ENCODE measurements at regions not wholly inside any gene's neighbourhood (a gene's known extent, or its start where the extent isn't known, plus 50 kb on each side); places are given as distances from the start of the nearest gene placed in this dataset.

- Mint-ChIP-seq H3K9me3 (peaks cover 5% of the 10 kb centered on the region), H3K27me3 (no peaks in the 10 kb centered on the region), H3K27ac (no peak overlapping the region), H3K4me1 (no peaks in the 10 kb centered on the region), H3K36me3 (no peaks in the 10 kb centered on the region), H3K4me3 (no peak overlapping the region)
- ATAC-seq (ENCODE audit: low read depth) (no peak), DNase-seq (no peak)
- POLR2A ChIA-PET = no interaction called here
Observed at GRCh38 chr16:82522026-82522425, 104.7 kb upstream of the CDH13 start.

GRCh38 chr16:82518811-82519210 lies 108.0 kb upstream of the CDH13 start:
- peaks cover 2% of the 10 kb centered on the region for H3K9me3 Mint-ChIP-seq
- DNase-seq (no peak), ATAC-seq (ENCODE audit: low read depth) (no peak)
- H3K36me3 Mint-ChIP-seq = no peaks in the 10 kb centered on the region
- H3K4me1 Mint-ChIP-seq = peaks cover 2% of the 10 kb centered on the region
- no peak overlapping the region for H3K4me3 Mint-ChIP-seq
- H3K27me3 Mint-ChIP-seq = no peaks in the 10 kb centered on the region
- no peak overlapping the region for H3K27ac Mint-ChIP-seq
- POLR2A ChIA-PET = no interaction called here

- no peak overlapping the region for H3K4me3 Mint-ChIP-seq
- peaks cover 2% of the 10 kb centered on the region for H3K4me1 Mint-ChIP-seq
- no peak for DNase-seq
- ATAC-seq (ENCODE audit: low read depth) = no peak
- POLR2A ChIA-PET = no interaction called here
- H3K36me3 Mint-ChIP-seq = no peaks in the 10 kb centered on the region
- no peaks in the 10 kb centered on the region for H3K9me3 Mint-ChIP-seq
- no peak overlapping the region for H3K27ac Mint-ChIP-seq
- peaks cover 2% of the 10 kb centered on the region for H3K27me3 Mint-ChIP-seq
Observed at GRCh38 chr16:82514262-82514661, 112.5 kb upstream of the CDH13 start.

- H3K4me1 Mint-ChIP-seq = peaks cover 2% of the 10 kb centered on the region
- ATAC-seq (ENCODE audit: low read depth) (no peak), DNase-seq (no peak)
- peaks cover 4% of the 10 kb centered on the region for H3K9me3 Mint-ChIP-seq
- POLR2A ChIA-PET = no interaction called here
- H3K27ac Mint-ChIP-seq = no peak overlapping the region
- H3K4me3 Mint-ChIP-seq = no peak overlapping the region
- no peaks in the 10 kb centered on the region for H3K36me3 Mint-ChIP-seq
- H3K27me3 Mint-ChIP-seq = peaks cover 2% of the 10 kb centered on the region
Observed at GRCh38 chr16:82510789-82511305, 115.9 kb upstream of the CDH13 start.

GRCh38 chr16:82509691-82510430 lies 116.9 kb upstream of the CDH13 start:
- Mint-ChIP-seq H3K36me3 (no peaks in the 10 kb centered on the region), H3K27ac (no peak overlapping the region), H3K4me1 (peaks cover 1% of the 10 kb centered on the region), H3K9me3 (peaks cover 4% of the 10 kb centered on the region), H3K4me3 (no peak overlapping the region), H3K27me3 (peaks cover 2% of the 10 kb centered on the region)
- no peak for ATAC-seq (ENCODE audit: low read depth)
- POLR2A ChIA-PET = no interaction called here
- no peak for DNase-seq

GRCh38 chr16:82506692-82507670 lies 119.8 kb upstream of the CDH13 start:
- Mint-ChIP-seq H3K36me3 (no peaks in the 10 kb centered on the region), H3K4me3 (no peak overlapping the region), H3K4me1 (no peaks in the 10 kb centered on the region), H3K27ac (no peak overlapping the region), H3K9me3 (peaks cover 4% of the 10 kb centered on the region), H3K27me3 (no peaks in the 10 kb centered on the region)
- ATAC-seq (ENCODE audit: low read depth) = no peak
- no peak for DNase-seq
- POLR2A ChIA-PET = no interaction called here

- POLR2A ChIA-PET = no interaction called here
- no peaks in the 10 kb centered on the region for H3K4me1 Mint-ChIP-seq
- H3K27me3 Mint-ChIP-seq = no peaks in the 10 kb centered on the region
- H3K36me3 Mint-ChIP-seq = no peaks in the 10 kb centered on the region
- H3K4me3 Mint-ChIP-seq = no peak overlapping the region
- DNase-seq = no peak
- H3K27ac Mint-ChIP-seq = no peak overlapping the region
- peaks cover 4% of the 10 kb centered on the region for H3K9me3 Mint-ChIP-seq
- ATAC-seq (ENCODE audit: low read depth) = no peak
Observed at GRCh38 chr16:82504836-82505235, 121.9 kb upstream of the CDH13 start.

GRCh38 chr16:82499302-82499701 lies 127.5 kb upstream of the CDH13 start:
- no peaks in the 10 kb centered on the region for H3K4me1 Mint-ChIP-seq
- POLR2A ChIA-PET = no interaction called here
- H3K36me3 Mint-ChIP-seq = no peaks in the 10 kb centered on the region
- ATAC-seq (ENCODE audit: low read depth) = no peak
- no peaks in the 10 kb centered on the region for H3K9me3 Mint-ChIP-seq
- no peak for DNase-seq
- no peak overlapping the region for H3K4me3 Mint-ChIP-seq
- no peak overlapping the region for H3K27ac Mint-ChIP-seq
- no peaks in the 10 kb centered on the region for H3K27me3 Mint-ChIP-seq

GRCh38 chr16:82497139-82497538 lies 129.6 kb upstream of the CDH13 start:
- DNase-seq (no peak), ATAC-seq (ENCODE audit: low read depth) (no peak)
- H3K36me3 Mint-ChIP-seq = no peaks in the 10 kb centered on the region
- H3K9me3 Mint-ChIP-seq = no peaks in the 10 kb centered on the region
- no peaks in the 10 kb centered on the region for H3K4me1 Mint-ChIP-seq
- H3K27me3 Mint-ChIP-seq = no peaks in the 10 kb centered on the region
- H3K4me3 Mint-ChIP-seq = no peak overlapping the region
- POLR2A ChIA-PET = no interaction called here
- H3K27ac Mint-ChIP-seq = no peak overlapping the region

GRCh38 chr16:82488460-82488859 lies 138.3 kb upstream of the CDH13 start:
- Mint-ChIP-seq H3K4me3 (no peak overlapping the region), H3K4me1 (no peaks in the 10 kb centered on the region), H3K27ac (no peak overlapping the region), H3K27me3 (no peaks in the 10 kb centered on the region), H3K9me3 (no peaks in the 10 kb centered on the region), H3K36me3 (no peaks in the 10 kb centered on the region)
- POLR2A ChIA-PET = no interaction called here
- ATAC-seq (ENCODE audit: low read depth) (no peak), DNase-seq (no peak)

GRCh38 chr16:82481455-82481854 lies 145.3 kb upstream of the CDH13 start:
- H3K4me3 Mint-ChIP-seq = no peak overlapping the region
- H3K36me3 Mint-ChIP-seq = no peaks in the 10 kb centered on the region
- no peaks in the 10 kb centered on the region for H3K27me3 Mint-ChIP-seq
- POLR2A ChIA-PET = no interaction called here
- no peaks in the 10 kb centered on the region for H3K4me1 Mint-ChIP-seq
- H3K9me3 Mint-ChIP-seq = no peaks in the 10 kb centered on the region
- DNase-seq = no peak
- ATAC-seq (ENCODE audit: low read depth) = no peak
- H3K27ac Mint-ChIP-seq = no peak overlapping the region

GRCh38 chr16:82476786-82477185 lies 150.0 kb upstream of the CDH13 start:
- ATAC-seq (ENCODE audit: low read depth) (no peak), DNase-seq (no peak)
- no peak overlapping the region for H3K4me3 Mint-ChIP-seq
- H3K9me3 Mint-ChIP-seq = no peaks in the 10 kb centered on the region
- no peaks in the 10 kb centered on the region for H3K4me1 Mint-ChIP-seq
- no peaks in the 10 kb centered on the region for H3K36me3 Mint-ChIP-seq
- POLR2A ChIA-PET = no interaction called here
- peaks cover 4% of the 10 kb centered on the region for H3K27me3 Mint-ChIP-seq
- no peak overlapping the region for H3K27ac Mint-ChIP-seq

GRCh38 chr16:82470620-82471152 lies 156.1 kb upstream of the CDH13 start:
- Mint-ChIP-seq H3K27ac (no peak overlapping the region), H3K9me3 (no peaks in the 10 kb centered on the region), H3K4me1 (no peaks in the 10 kb centered on the region), H3K27me3 (peaks cover 4% of the 10 kb centered on the region), H3K4me3 (no peak overlapping the region), H3K36me3 (no peaks in the 10 kb centered on the region)
- DNase-seq = no peak
- POLR2A ChIA-PET = no interaction called here
- ATAC-seq (ENCODE audit: low read depth) = no peak

GRCh38 chr16:82470016-82470415 lies 156.8 kb upstream of the CDH13 start:
- no peaks in the 10 kb centered on the region for H3K9me3 Mint-ChIP-seq
- no peak for DNase-seq
- ATAC-seq (ENCODE audit: low read depth) = no peak
- POLR2A ChIA-PET = no interaction called here
- no peak overlapping the region for H3K27ac Mint-ChIP-seq
- H3K4me3 Mint-ChIP-seq = no peak overlapping the region
- peaks cover 4% of the 10 kb centered on the region for H3K27me3 Mint-ChIP-seq
- no peaks in the 10 kb centered on the region for H3K4me1 Mint-ChIP-seq
- no peaks in the 10 kb centered on the region for H3K36me3 Mint-ChIP-seq

Data from activated naive CD8-positive, alpha-beta T cell treated with anti-CD3 and anti-CD28 coated beads, Interleukin-2, amount 10 ng/mL, durations not matched to agents 7 days and 5 days (primary cell).